ENCODE measurements at regions not wholly inside any gene's neighbourhood (a gene's known extent, or its start where the extent isn't known, plus 50 kb on each side); places are given as distances from the start of the nearest gene placed in this dataset.

DNA sequence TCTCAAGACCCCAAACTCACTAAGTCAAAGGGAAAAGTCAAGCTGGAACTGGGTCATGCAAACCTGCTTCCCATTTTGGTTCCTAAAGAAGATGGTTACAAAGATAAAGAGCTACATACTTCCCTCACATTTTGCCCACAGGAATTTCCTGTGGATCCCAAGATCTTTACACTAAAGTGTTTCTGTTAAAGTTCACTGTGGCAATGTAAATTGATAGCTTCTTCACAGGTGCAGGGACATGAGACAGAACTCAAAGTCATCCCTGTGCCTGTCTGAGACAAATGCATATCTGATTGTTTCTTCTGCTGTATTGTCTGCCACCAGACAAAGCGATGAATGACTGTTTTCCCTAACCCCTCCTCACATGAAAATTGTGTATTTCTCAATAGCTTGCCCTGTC lies 567.8 kb downstream of the ZIC1 start:
- TF ChIP-seq SUZ12 (IDR thresholded peaks at IDR 0.05; ENCODE audit: unreplicated experiment) (no peak), RELA (IDR thresholded peaks at IDR 0.05; ENCODE audit: borderline replicate concordance, partially characterized antibody) (no peak)
- no peak for ATAC-seq
- 0% methylated on average over 1 of the region's 1 CpG for WGBS (ENCODE audit: insufficient coverage, insufficient replicate concordance, low lambda C conversion rate, missing lambda C conversion rate)
- H3K4me2 ChIP-seq (ENCODE audit: control insufficient read depth, insufficient read depth): no peak overlapping the region
- no peaks in the 10 kb centered on the region for H3K36me3 ChIP-seq (ENCODE audit: control insufficient read depth in 2 of 2, insufficient read depth in 2 of 2, low read length in 1 of 2)
- ChIA-PET SMC1A (ENCODE audit: uncharacterized antibody, unreplicated experiment) (no interaction called here), CTCF (interaction anchor here (0.6 to 1.3 kb wide), 2 partner anchors 71 to 84 kb away, joined by 3 read pairs; no protein-coding TSS in a partner anchor), POLR2A (no interaction called here), RAD21 (ENCODE audit: unreplicated experiment) (no interaction called here)
- H3K4me1 ChIP-seq (ENCODE audit: control insufficient read depth, insufficient read depth, low read length): no peaks in the 10 kb centered on the region
- intact Hi-C loops (cut with micrococcal nuclease; ENCODE audit: unreplicated experiment): no loop called here
- H3K4me3 ChIP-seq: no peak overlapping the region
- no peak overlapping the region for H2AFZ ChIP-seq (ENCODE audit: control insufficient read depth, low read depth, low read length)
- BruUV-seq (replicated peaks): no TSS peak
- H3K9ac ChIP-seq (ENCODE audit: control insufficient read depth, insufficient read depth, low read length): no peak overlapping the region
- H3K9me3 ChIP-seq (replicated peaks; ENCODE audit: control insufficient read depth, insufficient read depth, low read length): no peaks in the 10 kb centered on the region
- no peak for FAIRE-seq
- no peaks in the 10 kb centered on the region for H3K79me2 ChIP-seq (ENCODE audit: control insufficient read depth, insufficient read depth, low read length)
- H3K27me3 ChIP-seq (replicated peaks in 1 of 2; ENCODE audit: control insufficient read depth in 2 of 2, insufficient read depth in 2 of 2, low read length in 1 of 2): no peaks in the 10 kb centered on the region
- DNase-seq (ENCODE audit: low read depth, low spot score): no peak
- H3K27ac ChIP-seq (ENCODE audit: control insufficient read depth, insufficient read depth): no peak overlapping the region
- no peaks in the 10 kb centered on the region for H4K20me1 ChIP-seq (ENCODE audit: control insufficient read depth, insufficient read depth)
- in situ Hi-C loops (cut with MboI): no loop called here

DNA sequence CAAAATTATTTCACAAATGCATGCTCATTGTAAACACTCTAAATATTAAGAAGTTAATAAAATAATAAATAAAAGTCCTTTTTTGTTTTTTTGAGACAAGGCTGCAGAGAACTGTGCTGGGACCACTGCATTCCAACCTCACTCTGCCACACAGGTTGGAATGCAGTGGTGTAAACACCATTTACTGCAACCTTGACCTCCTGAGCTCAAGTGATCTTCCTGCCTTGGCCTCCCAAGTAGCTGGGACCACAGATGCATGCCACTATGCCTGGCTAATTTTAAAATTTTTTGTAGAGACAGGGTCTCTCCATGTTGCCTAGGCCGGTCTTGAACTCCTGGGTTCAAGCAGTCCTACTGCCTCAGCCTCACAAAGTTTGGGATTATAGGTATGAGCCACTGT lies 578.4 kb downstream of the ZIC1 start:
- Histone ChIP-seq H3K27me3 (replicated peaks in 1 of 2; ENCODE audit: control insufficient read depth in 2 of 2, insufficient read depth in 2 of 2, low read length in 1 of 2) (no peaks in the 10 kb centered on the region), H3K4me1 (ENCODE audit: control insufficient read depth, insufficient read depth, low read length) (no peaks in the 10 kb centered on the region), H4K20me1 (ENCODE audit: control insufficient read depth, insufficient read depth) (no peaks in the 10 kb centered on the region), H3K4me3 (no peak overlapping the region), H3K4me2 (ENCODE audit: control insufficient read depth, insufficient read depth) (no peak overlapping the region), H3K79me2 (ENCODE audit: control insufficient read depth, insufficient read depth, low read length) (no peaks in the 10 kb centered on the region), H3K36me3 (ENCODE audit: control insufficient read depth in 2 of 2, insufficient read depth in 2 of 2, low read length in 1 of 2) (no peaks in the 10 kb centered on the region), H3K27ac (ENCODE audit: control insufficient read depth, insufficient read depth) (no peak overlapping the region), H2AFZ (ENCODE audit: control insufficient read depth, low read depth, low read length) (no peak overlapping the region), H3K9ac (ENCODE audit: control insufficient read depth, insufficient read depth, low read length) (no peak overlapping the region), H3K9me3 (replicated peaks; ENCODE audit: control insufficient read depth, insufficient read depth, low read length) (no peaks in the 10 kb centered on the region)
- SMC1A ChIA-PET (ENCODE audit: uncharacterized antibody, unreplicated experiment): interaction anchor here (0.8 kb wide), 1 partner anchor 10 kb away, joined by 4 read pairs; no protein-coding TSS in a partner anchor
- FAIRE-seq (no peak), ATAC-seq (no peak), DNase-seq (ENCODE audit: low read depth, low spot score) (no peak)
- CTCF ChIA-PET: no interaction called here
- TF ChIP-seq ZZZ3 (IDR thresholded peaks at IDR 0.05; ENCODE audit: control insufficient read depth, insufficient read length, low read depth): no peak
- no peak for TF ChIP-seq NFYB (IDR thresholded peaks at IDR 0.05; ENCODE audit: insufficient read depth, low read depth, low read length)
- TF ChIP-seq, protein P1, sequence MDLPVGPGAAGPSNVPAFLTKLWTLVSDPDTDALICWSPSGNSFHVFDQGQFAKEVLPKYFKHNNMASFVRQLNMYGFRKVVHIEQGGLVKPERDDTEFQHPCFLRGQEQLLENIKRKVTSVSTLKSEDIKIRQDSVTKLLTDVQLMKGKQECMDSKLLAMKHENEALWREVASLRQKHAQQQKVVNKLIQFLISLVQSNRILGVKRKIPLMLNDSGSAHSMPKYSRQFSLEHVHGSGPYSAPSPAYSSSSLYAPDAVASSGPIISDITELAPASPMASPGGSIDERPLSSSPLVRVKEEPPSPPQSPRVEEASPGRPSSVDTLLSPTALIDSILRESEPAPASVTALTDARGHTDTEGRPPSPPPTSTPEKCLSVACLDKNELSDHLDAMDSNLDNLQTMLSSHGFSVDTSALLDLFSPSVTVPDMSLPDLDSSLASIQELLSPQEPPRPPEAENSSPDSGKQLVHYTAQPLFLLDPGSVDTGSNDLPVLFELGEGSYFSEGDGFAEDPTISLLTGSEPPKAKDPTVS (IDR thresholded peaks at IDR 0.05; ENCODE audit: low read depth, low read length): no peak
- TF ChIP-seq ZNF207 (IDR thresholded peaks at IDR 0.05; ENCODE audit: borderline replicate concordance): no peak
- no peak for TF ChIP-seq KDM1A (IDR thresholded peaks at IDR 0.05; ENCODE audit: borderline replicate concordance)
- no peak for TF ChIP-seq IKZF1 (conservative IDR thresholded peaks at IDR 0.05)
- no peak for TF ChIP-seq CBFB (IDR thresholded peaks at IDR 0.05; ENCODE audit: low read depth)
- no peak for TF ChIP-seq FOXM1 (IDR thresholded peaks at IDR 0.05; ENCODE audit: low read depth, low read length)
- no peak for TF ChIP-seq RB1 (IDR thresholded peaks at IDR 0.05; ENCODE audit: borderline replicate concordance)
- RAD21 ChIA-PET (ENCODE audit: unreplicated experiment): no interaction called here
- BruUV-seq (replicated peaks): no TSS peak
- 0% methylated on average over 1 of the region's 1 CpG for WGBS (ENCODE audit: insufficient coverage, insufficient replicate concordance, low lambda C conversion rate, missing lambda C conversion rate)
- in situ Hi-C loops (cut with MboI) (no loop called here), intact Hi-C loops (cut with micrococcal nuclease; ENCODE audit: unreplicated experiment) (no loop called here)
- POLR2A ChIA-PET: no interaction called here
